Ishikawa (cell line): ENCODE measurements at regions not wholly inside any gene's neighbourhood (a gene's known extent, or its start where the extent isn't known, plus 50 kb on each side); places are given as distances from the start of the nearest gene placed in this dataset.
A peak's percentile ranks its signal among the peaks of the same experiment; 100 is the strongest.

Experiments used
- CEBPB ChIP-seq: IDR thresholded peaks from 2 replicates; pipeline ENCODE4 v1.6.1; 2012
- CREB1 ChIP-seq: IDR thresholded peaks from 2 replicates; pipeline ENCODE4 v1.6.1; 2012; ENCODE audit warnings: low read depth
- EGR1 ChIP-seq: IDR thresholded peaks from 2 replicates; pipeline ENCODE4 v1.6.1; 2012
- EP300 ChIP-seq: IDR thresholded peaks from 2 replicates; pipeline ENCODE4 v1.6.1; 2012; ENCODE audit warnings: borderline replicate concordance
- FOXM1 ChIP-seq: IDR thresholded peaks from 2 replicates; pipeline ENCODE4 v1.6.1; 2012; ENCODE audit warnings: low read depth, borderline replicate concordance
- NFIC ChIP-seq: IDR thresholded peaks from 2 replicates; pipeline ENCODE4 v1.6.1; 2012
- RAD21 ChIP-seq: IDR thresholded peaks from 2 replicates; pipeline ENCODE4 v1.6.1; 2012; ENCODE audit warnings: low read depth
- TAF1 ChIP-seq: IDR thresholded peaks from 2 replicates; pipeline ENCODE4 v1.6.1; 2012; ENCODE audit warnings: low read depth, mild to moderate bottlenecking
- TCF12 ChIP-seq: IDR thresholded peaks from 2 replicates; pipeline ENCODE4 v1.6.1; 2012; ENCODE audit warnings: low read depth
- TEAD4 ChIP-seq: IDR thresholded peaks from 2 replicates; pipeline ENCODE4 v1.6.1; 2012
- YY1 ChIP-seq: IDR thresholded peaks from 2 replicates; pipeline ENCODE4 v1.6.1; 2012; ENCODE audit warnings: low read depth
- ZBTB7A ChIP-seq: IDR thresholded peaks from 2 replicates; pipeline ENCODE4 v1.6.1; 2012; ENCODE audit warnings: low read depth
- TF ChIP-seq, protein P1 (sequence below): IDR thresholded peaks from 2 replicates; pipeline ENCODE4 v1.6.1; 2012
- TF ChIP-seq, protein P2 (sequence below): IDR thresholded peaks from 2 replicates; pipeline ENCODE4 v1.6.1; 2012; ENCODE audit warnings: low read depth, mild to moderate bottlenecking
- TF ChIP-seq, protein P3 (sequence below): IDR thresholded peaks from 2 replicates; pipeline ENCODE4 v1.6.1; 2012

DNA sequence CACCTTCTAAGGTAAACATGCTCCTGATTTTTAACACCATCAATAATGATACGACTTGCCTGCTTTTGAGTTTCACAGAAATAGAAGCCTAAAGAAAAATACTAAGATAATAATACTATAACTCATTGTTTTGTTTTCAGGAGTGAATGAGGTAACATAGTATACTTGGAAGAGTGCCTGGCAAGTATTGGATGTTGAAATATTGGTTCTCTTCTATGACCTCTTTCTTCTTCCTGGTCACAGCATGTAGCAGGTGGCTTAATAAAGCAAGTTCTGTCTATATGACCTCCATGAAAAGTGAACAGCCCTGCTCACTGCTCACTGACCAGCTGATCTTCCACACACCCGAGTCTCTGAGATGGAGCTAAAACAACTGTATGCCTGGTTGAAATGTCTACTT is 312.3 kb upstream of the ONECUT1 start:
- TF ChIP-seq RAD21 (no peak), FOXM1 (no peak), CREB1 (no peak), TAF1 (no peak), ZBTB7A (no peak), TEAD4 (no peak), EGR1 (no peak), CEBPB (no peak), EP300 (no peak), YY1 (no peak), NFIC (no peak), TCF12 (no peak)
- TF ChIP-seq, protein P1, sequence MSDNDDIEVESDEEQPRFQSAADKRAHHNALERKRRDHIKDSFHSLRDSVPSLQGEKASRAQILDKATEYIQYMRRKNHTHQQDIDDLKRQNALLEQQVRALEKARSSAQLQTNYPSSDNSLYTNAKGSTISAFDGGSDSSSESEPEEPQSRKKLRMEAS, result no peak
- TF ChIP-seq, protein P2, sequence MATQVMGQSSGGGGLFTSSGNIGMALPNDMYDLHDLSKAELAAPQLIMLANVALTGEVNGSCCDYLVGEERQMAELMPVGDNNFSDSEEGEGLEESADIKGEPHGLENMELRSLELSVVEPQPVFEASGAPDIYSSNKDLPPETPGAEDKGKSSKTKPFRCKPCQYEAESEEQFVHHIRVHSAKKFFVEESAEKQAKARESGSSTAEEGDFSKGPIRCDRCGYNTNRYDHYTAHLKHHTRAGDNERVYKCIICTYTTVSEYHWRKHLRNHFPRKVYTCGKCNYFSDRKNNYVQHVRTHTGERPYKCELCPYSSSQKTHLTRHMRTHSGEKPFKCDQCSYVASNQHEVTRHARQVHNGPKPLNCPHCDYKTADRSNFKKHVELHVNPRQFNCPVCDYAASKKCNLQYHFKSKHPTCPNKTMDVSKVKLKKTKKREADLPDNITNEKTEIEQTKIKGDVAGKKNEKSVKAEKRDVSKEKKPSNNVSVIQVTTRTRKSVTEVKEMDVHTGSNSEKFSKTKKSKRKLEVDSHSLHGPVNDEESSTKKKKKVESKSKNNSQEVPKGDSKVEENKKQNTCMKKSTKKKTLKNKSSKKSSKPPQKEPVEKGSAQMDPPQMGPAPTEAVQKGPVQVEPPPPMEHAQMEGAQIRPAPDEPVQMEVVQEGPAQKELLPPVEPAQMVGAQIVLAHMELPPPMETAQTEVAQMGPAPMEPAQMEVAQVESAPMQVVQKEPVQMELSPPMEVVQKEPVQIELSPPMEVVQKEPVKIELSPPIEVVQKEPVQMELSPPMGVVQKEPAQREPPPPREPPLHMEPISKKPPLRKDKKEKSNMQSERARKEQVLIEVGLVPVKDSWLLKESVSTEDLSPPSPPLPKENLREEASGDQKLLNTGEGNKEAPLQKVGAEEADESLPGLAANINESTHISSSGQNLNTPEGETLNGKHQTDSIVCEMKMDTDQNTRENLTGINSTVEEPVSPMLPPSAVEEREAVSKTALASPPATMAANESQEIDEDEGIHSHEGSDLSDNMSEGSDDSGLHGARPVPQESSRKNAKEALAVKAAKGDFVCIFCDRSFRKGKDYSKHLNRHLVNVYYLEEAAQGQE, result no peak
- TF ChIP-seq, protein P3, sequence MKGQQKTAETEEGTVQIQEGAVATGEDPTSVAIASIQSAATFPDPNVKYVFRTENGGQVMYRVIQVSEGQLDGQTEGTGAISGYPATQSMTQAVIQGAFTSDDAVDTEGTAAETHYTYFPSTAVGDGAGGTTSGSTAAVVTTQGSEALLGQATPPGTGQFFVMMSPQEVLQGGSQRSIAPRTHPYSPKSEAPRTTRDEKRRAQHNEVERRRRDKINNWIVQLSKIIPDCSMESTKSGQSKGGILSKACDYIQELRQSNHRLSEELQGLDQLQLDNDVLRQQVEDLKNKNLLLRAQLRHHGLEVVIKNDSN, result no peak

DNA sequence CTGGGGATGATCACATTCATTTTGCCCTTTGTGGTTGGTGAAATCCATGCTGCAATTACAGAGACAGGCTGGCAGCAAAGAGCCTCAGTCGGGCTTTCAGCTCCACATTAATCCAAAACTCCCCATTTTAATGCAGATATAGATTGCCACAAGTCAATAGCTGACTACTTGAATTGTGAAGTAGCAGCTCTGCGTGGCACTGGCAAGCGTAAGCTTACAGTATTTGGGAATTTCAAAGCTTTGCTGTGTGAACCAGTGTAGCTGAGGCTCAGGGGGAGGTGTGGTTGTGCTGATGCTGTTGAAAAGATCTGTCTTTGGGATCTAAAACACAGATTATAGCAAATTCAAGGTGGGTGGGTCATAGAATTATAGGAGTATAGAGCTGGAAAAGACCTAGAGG is 290.3 kb upstream of the ONECUT1 start:
- TF ChIP-seq TCF12, result no peak
- no peak for TF ChIP-seq RAD21
- no peak for TF ChIP-seq CEBPB
- TF ChIP-seq YY1, result no peak
- no peak for TF ChIP-seq ZBTB7A
- no peak for TF ChIP-seq TAF1
- no peak for TF ChIP-seq EGR1
- TF ChIP-seq, protein P2, result no peak
- no peak for TF ChIP-seq EP300
- TF ChIP-seq, protein P3, result no peak

DNA sequence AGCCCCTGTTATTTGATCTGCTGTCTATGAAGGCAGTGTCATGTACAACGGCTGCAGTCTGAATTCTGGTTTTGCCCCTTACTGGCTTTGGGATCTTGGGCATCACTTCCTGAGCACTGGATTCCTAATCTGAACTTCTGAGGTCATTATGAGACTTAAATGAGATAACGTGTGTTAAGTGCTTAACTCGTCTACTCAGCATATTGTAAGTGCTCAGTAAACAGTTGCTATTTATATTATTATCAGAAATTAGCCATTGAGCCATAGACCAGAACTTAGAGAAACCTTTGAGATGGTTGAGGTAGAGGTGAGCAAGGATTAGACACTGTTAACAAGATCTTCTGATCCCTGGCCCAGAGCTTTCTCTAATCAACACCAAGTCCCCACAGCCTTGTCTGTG is 284.1 kb upstream of the ONECUT1 start:
- TF ChIP-seq, protein P3, result no peak
- no peak for TF ChIP-seq YY1
- no peak for TF ChIP-seq TEAD4
- TF ChIP-seq RAD21, result no peak
- TF ChIP-seq TAF1, result no peak
- TF ChIP-seq CREB1, result no peak
- no peak for TF ChIP-seq EGR1
- no peak for TF ChIP-seq CEBPB
- TF ChIP-seq, protein P2, result no peak
- no peak for TF ChIP-seq NFIC
- no peak for TF ChIP-seq EP300
- no peak for TF ChIP-seq ZBTB7A
- TF ChIP-seq, protein P1, result no peak
- no peak for TF ChIP-seq FOXM1
- TF ChIP-seq TCF12, result no peak

DNA sequence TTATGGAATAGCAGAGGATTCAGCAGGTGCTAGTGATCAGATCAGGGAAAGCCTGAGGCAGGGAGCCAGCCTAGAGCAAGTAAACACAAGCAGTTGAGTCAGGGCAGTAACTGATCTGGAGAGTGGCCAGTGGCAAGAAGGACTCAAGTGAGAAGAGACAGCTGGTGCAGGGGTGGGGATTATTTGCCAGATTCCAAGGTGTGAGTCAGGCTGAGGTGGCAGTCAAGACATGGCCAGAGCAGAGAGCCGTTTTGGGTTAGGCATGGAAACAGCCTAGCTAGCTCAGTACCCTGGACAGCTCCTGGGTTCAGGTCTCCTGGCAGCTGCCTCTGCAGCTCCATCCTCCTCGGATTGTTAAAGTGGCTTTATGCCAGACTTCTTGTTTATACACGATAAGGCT is 281.9 kb upstream of the ONECUT1 start:
- TF ChIP-seq CEBPB (no peak), NFIC (peak; percentile 33; the same call in 1 of the 2 replicates), FOXM1 (no peak), RAD21 (no peak), EP300 (no peak), TCF12 (no peak), CREB1 (no peak), TEAD4 (no peak), TAF1 (no peak), EGR1 (no peak)
- TF ChIP-seq, protein P1, result no peak
- TF ChIP-seq, protein P2, result peak; percentile 91
